Nephron (organoid): ENCODE measurements at regions not wholly inside any gene's neighbourhood (a gene's known extent, or its start where the extent isn't known, plus 50 kb on each side); places are given as distances from the start of the nearest gene placed in this dataset.

Source experiments
- H3K27ac Mint-ChIP-seq, 3 experiments: 2 replicates each; pipeline ENCODE4 v1.8.0; 2020; ENCODE audit warnings: mixed read lengths in 3 of 3, mild to moderate bottlenecking in 2 of 3, moderate library complexity in 1 of 3
- H3K27me3 Mint-ChIP-seq: 2 replicates; pipeline ENCODE4 v1.8.0; 2021; ENCODE audit warnings: low read depth, mild to moderate bottlenecking, moderate library complexity, mixed read lengths
- H3K36me3 Mint-ChIP-seq: 2 replicates; pipeline ENCODE4 v1.8.0; 2020; ENCODE audit warnings: low read depth, mixed read lengths
- H3K4me1 Mint-ChIP-seq: 2 replicates; pipeline ENCODE4 v1.8.0; 2020; ENCODE audit warnings: mixed read lengths
- H3K4me3 Mint-ChIP-seq, 3 experiments: 2 replicates each; pipeline ENCODE4 v1.8.0; 2020; ENCODE audit warnings: mild to moderate bottlenecking in 3 of 3, mixed read lengths in 3 of 3, moderate library complexity in 2 of 3
- H3K9me3 Mint-ChIP-seq: 2 replicates; pipeline ENCODE4 v1.8.0; 2020; ENCODE audit warnings: mixed read lengths
- TF ChIP-seq, protein P1 (sequence below), 3 experiments: fragments of 200-600 bp; sonication (generic); IDR thresholded peaks; one replicate each; pipeline ENCODE4 v1.5.0; 2021; ENCODE audit warnings: antibody characterized with exemption in 3 of 3; ENCODE audit not compliant: unreplicated experiment in 3 of 3

DNA sequence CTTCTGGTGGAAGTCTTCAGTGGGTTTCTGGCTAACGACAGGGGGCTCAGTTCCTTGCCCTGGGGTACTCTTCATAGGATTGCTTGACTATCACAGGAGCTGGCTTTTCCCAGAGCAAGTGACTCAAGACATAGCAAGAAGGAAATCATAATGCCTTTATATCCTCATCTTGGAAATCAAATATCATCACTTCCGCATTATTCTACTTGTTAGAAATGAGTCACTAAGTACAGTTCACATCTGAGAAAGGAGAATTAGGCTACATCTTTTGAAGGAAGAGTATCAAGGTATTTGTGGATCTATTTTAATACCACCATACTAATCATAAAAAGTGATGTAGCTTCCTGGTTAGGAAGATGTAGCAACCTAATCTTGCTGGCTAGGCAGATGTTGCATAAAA lies 148.2 kb upstream of the RAI14 start:
- H3K9me3 Mint-ChIP-seq: peaks cover 7% of the 10 kb centered on the region
- no peak overlapping the region for H3K4me3 Mint-ChIP-seq
- H3K27ac Mint-ChIP-seq: peak overlapping the region in 1 of 3 experiments; percentile 44
- H3K4me1 Mint-ChIP-seq: peaks cover 54% of the 10 kb centered on the region
- no peaks in the 10 kb centered on the region for H3K27me3 Mint-ChIP-seq
- H3K36me3 Mint-ChIP-seq: no peaks in the 10 kb centered on the region
- TF ChIP-seq, protein P1, sequence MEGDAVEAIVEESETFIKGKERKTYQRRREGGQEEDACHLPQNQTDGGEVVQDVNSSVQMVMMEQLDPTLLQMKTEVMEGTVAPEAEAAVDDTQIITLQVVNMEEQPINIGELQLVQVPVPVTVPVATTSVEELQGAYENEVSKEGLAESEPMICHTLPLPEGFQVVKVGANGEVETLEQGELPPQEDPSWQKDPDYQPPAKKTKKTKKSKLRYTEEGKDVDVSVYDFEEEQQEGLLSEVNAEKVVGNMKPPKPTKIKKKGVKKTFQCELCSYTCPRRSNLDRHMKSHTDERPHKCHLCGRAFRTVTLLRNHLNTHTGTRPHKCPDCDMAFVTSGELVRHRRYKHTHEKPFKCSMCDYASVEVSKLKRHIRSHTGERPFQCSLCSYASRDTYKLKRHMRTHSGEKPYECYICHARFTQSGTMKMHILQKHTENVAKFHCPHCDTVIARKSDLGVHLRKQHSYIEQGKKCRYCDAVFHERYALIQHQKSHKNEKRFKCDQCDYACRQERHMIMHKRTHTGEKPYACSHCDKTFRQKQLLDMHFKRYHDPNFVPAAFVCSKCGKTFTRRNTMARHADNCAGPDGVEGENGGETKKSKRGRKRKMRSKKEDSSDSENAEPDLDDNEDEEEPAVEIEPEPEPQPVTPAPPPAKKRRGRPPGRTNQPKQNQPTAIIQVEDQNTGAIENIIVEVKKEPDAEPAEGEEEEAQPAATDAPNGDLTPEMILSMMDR (IDR thresholded peaks at IDR 0.05; ENCODE audit: unreplicated experiment in 3 of 3): no peak

DNA sequence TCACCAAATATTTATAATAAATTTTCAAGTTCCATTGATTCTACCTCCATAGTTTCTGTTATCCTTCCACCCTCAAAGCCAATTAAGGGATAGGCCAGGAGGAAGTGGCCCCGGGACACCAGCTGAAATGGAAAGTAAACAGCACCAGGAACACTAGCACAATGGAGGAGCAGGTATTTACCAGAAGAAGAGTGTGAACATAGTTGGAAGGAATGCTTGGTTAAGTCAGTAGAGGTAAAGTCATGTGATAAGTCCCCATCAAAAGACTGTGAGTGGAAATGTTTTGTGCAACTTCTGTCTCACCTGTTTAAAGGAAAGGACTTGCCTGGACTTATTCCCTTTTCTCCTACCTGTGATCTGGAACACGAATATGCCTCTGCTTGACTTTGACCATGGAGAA lies 146.7 kb upstream of the RAI14 start:
- H3K27ac Mint-ChIP-seq: peak overlapping the region; percentile 62 to 87 (median 84)
- peaks cover 7% of the 10 kb centered on the region for H3K9me3 Mint-ChIP-seq
- no peak overlapping the region for H3K4me3 Mint-ChIP-seq
- peaks cover 40% of the 10 kb centered on the region for H3K4me1 Mint-ChIP-seq
- TF ChIP-seq, protein P1 (IDR thresholded peaks at IDR 0.05; ENCODE audit: unreplicated experiment in 3 of 3): no peak
- H3K36me3 Mint-ChIP-seq: no peaks in the 10 kb centered on the region
- no peaks in the 10 kb centered on the region for H3K27me3 Mint-ChIP-seq

DNA sequence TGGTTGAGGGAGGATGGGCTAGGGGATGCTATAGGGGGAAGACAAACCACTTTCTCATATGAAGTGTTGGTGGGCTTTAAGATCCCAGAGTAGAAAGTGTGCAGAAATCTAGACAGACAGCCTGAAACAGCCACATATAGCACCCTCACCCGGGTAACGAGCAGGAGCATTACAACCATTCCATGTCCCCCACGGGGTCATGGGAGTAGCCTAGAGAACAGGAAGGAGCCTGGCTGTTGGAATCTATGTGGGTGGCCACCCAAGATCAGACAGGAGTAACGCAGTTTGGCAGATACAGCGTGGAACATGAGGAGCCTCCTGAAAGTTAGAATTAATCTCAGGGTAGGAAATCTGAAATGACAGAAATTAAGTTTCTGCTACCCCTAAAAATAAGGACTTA lies 146.1 kb upstream of the RAI14 start:
- Mint-ChIP-seq H3K36me3 (no peaks in the 10 kb centered on the region), H3K27me3 (no peaks in the 10 kb centered on the region), H3K9me3 (peaks cover 7% of the 10 kb centered on the region), H3K4me3 (peak overlapping the region in 1 of 3 experiments; percentile 14), H3K27ac (peak overlapping the region; percentile 62 to 87 (median 84)), H3K4me1 (peaks cover 36% of the 10 kb centered on the region)
- TF ChIP-seq, protein P1 (IDR thresholded peaks at IDR 0.05; ENCODE audit: unreplicated experiment in 3 of 3): no peak

DNA sequence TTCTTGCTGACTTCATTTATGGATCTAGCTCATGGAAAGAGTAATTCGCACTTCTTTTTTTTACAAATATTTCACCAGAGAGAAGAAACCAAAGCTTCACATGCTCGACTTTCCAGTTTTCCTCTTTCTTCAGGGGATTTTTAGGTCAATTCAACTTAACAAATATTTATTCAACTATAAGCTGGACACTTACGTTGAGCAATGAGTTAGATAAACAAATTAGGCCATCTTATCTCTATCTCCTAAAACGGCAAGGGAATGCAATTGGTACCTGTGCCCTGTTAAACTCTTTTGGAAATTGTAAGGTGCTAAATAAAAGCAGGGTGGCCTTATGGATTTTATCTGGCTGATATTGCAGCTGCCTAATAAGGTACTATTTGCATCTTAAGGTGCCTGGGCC lies 145.1 kb upstream of the RAI14 start:
- Mint-ChIP-seq H3K36me3 (no peaks in the 10 kb centered on the region), H3K27ac (peak overlapping the region; percentile 67 to 87 (median 84)), H3K4me3 (no peak overlapping the region), H3K9me3 (peaks cover 3% of the 10 kb centered on the region), H3K4me1 (peaks cover 36% of the 10 kb centered on the region), H3K27me3 (no peaks in the 10 kb centered on the region)
- TF ChIP-seq, protein P1 (IDR thresholded peaks at IDR 0.05; ENCODE audit: unreplicated experiment in 3 of 3): no peak

DNA sequence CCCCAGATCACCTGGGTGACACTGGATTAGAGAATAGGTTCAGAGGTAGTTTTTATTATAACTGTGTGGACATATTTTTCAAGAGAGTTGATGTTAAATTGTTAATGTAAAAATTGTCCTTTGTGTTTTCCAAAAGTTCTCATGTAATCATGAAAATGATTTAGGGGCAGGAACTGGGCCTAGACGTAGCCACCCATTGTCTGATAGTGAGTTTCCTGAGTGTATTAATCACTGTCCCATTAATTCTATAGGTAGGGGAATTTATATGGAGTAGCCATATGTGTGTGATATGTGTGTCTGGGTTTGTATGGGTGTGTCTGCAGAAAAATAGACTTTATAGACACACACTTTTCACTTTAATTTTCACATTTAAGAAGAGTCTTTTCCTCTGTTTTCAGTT lies 144.6 kb upstream of the RAI14 start:
- TF ChIP-seq, protein P1 (IDR thresholded peaks at IDR 0.05; ENCODE audit: unreplicated experiment in 3 of 3): no peak
- Mint-ChIP-seq H3K36me3 (no peaks in the 10 kb centered on the region), H3K4me3 (no peak overlapping the region), H3K27me3 (no peaks in the 10 kb centered on the region), H3K4me1 (peaks cover 36% of the 10 kb centered on the region), H3K27ac (peak overlapping the region; percentile 67 to 87 (median 84)), H3K9me3 (no peaks in the 10 kb centered on the region)

DNA sequence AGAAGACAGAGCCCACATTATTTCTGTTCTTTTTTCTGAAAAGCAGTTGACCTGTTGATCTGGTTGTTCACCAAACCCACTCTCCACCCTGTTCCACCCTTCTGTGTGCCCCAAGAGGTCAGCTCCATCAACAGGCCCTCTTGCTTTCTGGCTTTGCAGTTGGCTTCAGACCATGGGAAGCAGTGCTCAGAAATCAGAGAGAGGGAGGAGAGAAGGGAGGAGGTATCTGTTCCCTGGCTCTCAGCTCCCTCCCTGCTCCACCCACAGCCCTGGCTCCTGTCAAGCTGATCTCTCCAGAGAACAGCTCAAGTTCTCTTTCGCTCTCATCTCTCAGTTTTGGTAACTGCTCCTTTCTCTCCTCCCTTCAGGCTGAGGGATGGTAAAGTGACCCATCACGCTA lies 144.2 kb upstream of the RAI14 start:
- Mint-ChIP-seq H3K27me3 (no peaks in the 10 kb centered on the region), H3K4me1 (peaks cover 36% of the 10 kb centered on the region), H3K36me3 (no peaks in the 10 kb centered on the region), H3K4me3 (peak overlapping the region in 1 of 3 experiments; percentile 18), H3K27ac (peak overlapping the region; percentile 67 to 87 (median 84)), H3K9me3 (no peaks in the 10 kb centered on the region)
- TF ChIP-seq, protein P1 (IDR thresholded peaks at IDR 0.05; ENCODE audit: unreplicated experiment in 3 of 3): no peak
